GM23248 (cell line): ENCODE measurements at regions not wholly inside any gene's neighbourhood (a gene's known extent, or its start where the extent isn't known, plus 50 kb on each side); places are given as distances from the start of the nearest gene placed in this dataset.

Experiments
- DNase-seq: peaks from one replicate; pipeline ENCODE4 v3.0.0-alpha.2; 2015
- H2AFZ ChIP-seq: fragments of 200-600 bp; sonication (generic); 2 replicates; pipeline ENCODE4 v1.6.1; 2016; ENCODE audit warnings: antibody characterized with exemption
- H3F3A ChIP-seq: fragments of 200-600 bp; sonication (generic); 2 replicates; pipeline ENCODE4 v1.6.1; 2016; ENCODE audit warnings: mild to moderate bottlenecking, antibody characterized with exemption, mixed run types; ENCODE audit not compliant: insufficient read depth
- H3K27ac ChIP-seq: fragments of 200-600 bp; sonication (generic); 2 replicates; pipeline ENCODE4 v1.5.1; 2016; ENCODE audit warnings: mild to moderate bottlenecking
- H3K27me3 ChIP-seq: fragments of 200-600 bp; sonication (generic); replicated peaks from 2 replicates; pipeline ENCODE4 v1.6.1; 2016; ENCODE audit warnings: mild to moderate bottlenecking; ENCODE audit not compliant: insufficient read depth
- H3K36me3 ChIP-seq: fragments of 200-600 bp; sonication (generic); 2 replicates; pipeline ENCODE4 v1.6.1; 2016; ENCODE audit warnings: low read depth, mild to moderate bottlenecking
- H3K4me1 ChIP-seq: fragments of 200-600 bp; sonication (generic); 2 replicates; pipeline ENCODE4 v1.6.1; 2016; ENCODE audit warnings: mild to moderate bottlenecking; ENCODE audit not compliant: insufficient read depth
- H3K4me2 ChIP-seq: fragments of 200-600 bp; sonication (generic); one replicate; pipeline ENCODE4 v1.6.1; 2016; ENCODE audit warnings: mild to moderate bottlenecking; ENCODE audit not compliant: unreplicated experiment
- H3K4me3 ChIP-seq: fragments of 200-600 bp; sonication (generic); 2 replicates; pipeline ENCODE4 v1.5.1; 2016; ENCODE audit warnings: mild to moderate bottlenecking
- H3K79me2 ChIP-seq: fragments of 200-600 bp; sonication (generic); 2 replicates; pipeline ENCODE4 v1.6.1; 2016; ENCODE audit warnings: mild to moderate bottlenecking; ENCODE audit not compliant: insufficient read depth
- H3K9ac ChIP-seq: fragments of 200-600 bp; sonication (generic); 2 replicates; pipeline ENCODE4 v1.6.1; 2016; ENCODE audit warnings: mild to moderate bottlenecking
- H3K9me2 ChIP-seq: fragments of 200-600 bp; sonication (generic); 2 replicates; pipeline ENCODE4 v1.6.1; 2016; ENCODE audit warnings: mixed run types, mild to moderate bottlenecking, moderate library complexity; ENCODE audit not compliant: insufficient read depth
- H3K9me3 ChIP-seq: fragments of 200-600 bp; sonication (generic); one replicate; pipeline ENCODE4 v1.6.1; 2017; ENCODE audit warnings: low read depth
- H4K20me1 ChIP-seq: fragments of 200-600 bp; sonication (generic); 2 replicates; pipeline ENCODE4 v1.6.0; 2016; ENCODE audit not compliant: insufficient read depth
- EZH2 ChIP-seq: fragments of 200-600 bp; sonication (generic); IDR thresholded peaks from 2 replicates; pipeline ENCODE4 v1.6.1; 2018; ENCODE audit warnings: antibody characterized with exemption, mild to moderate bottlenecking; ENCODE audit not compliant: insufficient read depth, poor library complexity, severe bottlenecking
- EZH2phosphoT487 ChIP-seq: fragments of 200-600 bp; sonication (generic); IDR thresholded peaks from 2 replicates; pipeline ENCODE4 v1.6.1; 2018; ENCODE audit warnings: antibody characterized with exemption, moderate library complexity, mild to moderate bottlenecking, low read depth; ENCODE audit not compliant: insufficient read depth
- WGBS, 2 experiments: methylation state at CpG; one replicate each; pipeline ENCODE4 v1.1.6; 2015 to 2017; ENCODE audit warnings: low lambda C conversion rate in 2 of 2, low coverage in 1 of 2; ENCODE audit errors: missing lambda C conversion rate in 2 of 2; 5-methylcytosine and 5-hydroxymethylcytosine counted together
- in situ Hi-C: fragments of 300-500 bp; cut with MboI; formaldehyde crosslinking; loops from 2 replicates; pipeline ENCODE4 v1.15.0; 2020

- 33 to 37% methylated on average over 4 of the region's 4 CpGs for WGBS, 2 experiments
- H3K9ac ChIP-seq = peak overlapping the region; percentile 62
Observed at GRCh38 chr2:176419591-176420071, 150.4 kb downstream of the MTX2 start.

DNA sequence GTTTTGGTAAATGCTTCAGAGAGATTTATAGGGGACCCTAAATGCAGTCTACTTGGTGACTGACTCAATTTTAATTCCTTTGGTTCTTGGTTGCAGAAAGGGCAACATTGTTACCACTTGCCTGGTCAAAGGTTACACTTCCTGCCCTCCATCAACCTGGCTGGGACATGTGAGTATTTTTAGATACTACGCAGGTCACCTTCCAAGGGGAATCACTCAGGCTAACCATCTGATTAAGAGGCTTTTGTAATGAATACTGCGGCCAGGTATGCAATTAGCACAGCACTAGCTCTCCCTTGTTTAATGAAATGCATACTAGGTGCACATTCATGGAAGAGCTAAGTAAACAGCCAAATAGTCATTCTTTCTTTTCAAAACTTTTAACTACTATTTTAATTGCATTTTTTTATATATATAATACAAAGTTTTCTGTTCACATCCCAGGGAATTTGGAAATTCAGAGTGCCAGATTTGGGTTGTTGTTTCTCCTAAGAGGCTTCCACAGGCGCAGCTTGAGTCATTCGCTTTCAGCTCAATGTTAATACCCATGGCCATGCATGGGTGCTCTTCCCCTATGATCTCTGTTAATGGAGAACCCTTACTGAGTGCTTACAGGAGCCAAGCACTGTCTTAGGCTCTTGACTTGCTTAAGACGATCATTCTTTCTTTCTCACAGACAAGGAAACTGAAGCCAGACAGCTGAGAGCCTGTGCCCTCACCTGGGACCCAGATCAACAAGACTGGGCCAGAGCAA lies 152.2 kb downstream of the MTX2 start:
- WGBS, 2 experiments = 91 to 95% methylated on average over 5 of the region's 5 CpGs
- H2AFZ ChIP-seq = peak overlapping the region; percentile 65; the same call in 1 of the 2 replicates

More at GRCh38 chr2:176419591-176420071, 150.4 kb downstream of the MTX2 start:
- H3K4me3 ChIP-seq = 0 out of 2 replicates have a peak overlapping the region, but pooled peaks have one; percentile 5
- no peaks in the 10 kb centered on the region for H3K27me3 ChIP-seq
- DNase-seq = peak; percentile 87
- H3K36me3 ChIP-seq = no peaks in the 10 kb centered on the region
- H3K79me2 ChIP-seq = no peaks in the 10 kb centered on the region
- H3K9me3 ChIP-seq = no peaks in the 10 kb centered on the region
- peak overlapping the region; percentile 65 for H2AFZ ChIP-seq
- peaks cover 31% of the 10 kb centered on the region for H3F3A ChIP-seq
- in situ Hi-C loops = no loop called here
- peak overlapping the region; percentile 93 for H3K27ac ChIP-seq
- H3K4me2 ChIP-seq = peak overlapping the region; percentile 61
- H4K20me1 ChIP-seq = no peaks in the 10 kb centered on the region
- H3K4me1 ChIP-seq = peaks cover 34% of the 10 kb centered on the region
- no peak for TF ChIP-seq EZH2
- no peak for TF ChIP-seq EZH2phosphoT487
- no peaks in the 10 kb centered on the region; the same call in 1 of the 2 replicates for H3K9me2 ChIP-seq

GRCh38 chr2:176423819-176424218 lies 154.6 kb downstream of the MTX2 start:
- Histone ChIP-seq H3F3A (peaks cover 24% of the 10 kb centered on the region), H2AFZ (no peak overlapping the region), H4K20me1 (no peaks in the 10 kb centered on the region), H3K27ac (no peak overlapping the region), H3K4me3 (no peak overlapping the region), H3K9me3 (no peaks in the 10 kb centered on the region), H3K4me2 (no peak overlapping the region), H3K4me1 (peaks cover 28% of the 10 kb centered on the region), H3K9ac (no peak overlapping the region), H3K9me2 (no peaks in the 10 kb centered on the region; the same call in 1 of the 2 replicates), H3K79me2 (no peaks in the 10 kb centered on the region), H3K27me3 (no peaks in the 10 kb centered on the region), H3K36me3 (no peaks in the 10 kb centered on the region)
- 47 to 50% methylated on average over 2 of the region's 2 CpGs for WGBS, 2 experiments
- in situ Hi-C loops = no loop called here
- TF ChIP-seq EZH2 = no peak
- TF ChIP-seq EZH2phosphoT487 = no peak
- DNase-seq = no peak

More for the DNA sequence above, 152.2 kb downstream of the MTX2 start:
- Histone ChIP-seq H3K9me3 (no peaks in the 10 kb centered on the region), H3K79me2 (no peaks in the 10 kb centered on the region), H3K9ac (no peak overlapping the region), H3K4me2 (no peak overlapping the region), H3F3A (peaks cover 31% of the 10 kb centered on the region), H4K20me1 (no peaks in the 10 kb centered on the region), H3K4me1 (peaks cover 34% of the 10 kb centered on the region), H3K4me3 (no peak overlapping the region), H3K36me3 (no peaks in the 10 kb centered on the region), H3K9me2 (no peaks in the 10 kb centered on the region; the same call in 1 of the 2 replicates), H3K27ac (no peak overlapping the region), H3K27me3 (no peaks in the 10 kb centered on the region)
- TF ChIP-seq EZH2phosphoT487 = no peak
- no peak for TF ChIP-seq EZH2
- in situ Hi-C loops = no loop called here
- no peak for DNase-seq

DNA sequence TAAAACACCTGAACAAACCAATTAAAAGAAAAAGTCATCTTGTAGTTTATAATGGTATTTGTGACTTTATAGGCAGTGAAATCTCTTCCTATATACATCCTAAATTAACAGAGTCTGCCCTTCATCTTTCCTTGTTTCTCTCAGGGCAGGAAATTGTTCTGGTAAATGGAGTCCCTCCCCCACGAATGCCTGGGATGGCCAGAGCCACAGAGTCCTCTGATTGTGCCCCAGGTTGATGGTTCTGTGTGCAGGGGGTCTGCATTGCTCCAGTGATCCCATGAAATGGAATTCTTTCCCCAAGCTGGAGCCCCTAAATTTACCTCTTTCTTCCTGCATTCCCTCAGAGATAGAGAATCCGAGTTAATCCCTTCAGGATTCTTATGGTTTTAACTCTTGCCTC lies 155.5 kb downstream of the MTX2 start:
- in situ Hi-C loops = no loop called here
- WGBS, 2 experiments = 64 to 66% methylated on average over 2 of the region's 2 CpGs
- no peak overlapping the region for H2AFZ ChIP-seq
- TF ChIP-seq EZH2phosphoT487 (no peak), EZH2 (no peak)
- H3K36me3 ChIP-seq = no peaks in the 10 kb centered on the region
- no peak overlapping the region for H3K27ac ChIP-seq
- no peaks in the 10 kb centered on the region for H3K9me3 ChIP-seq
- no peak for DNase-seq
- no peaks in the 10 kb centered on the region for H3K27me3 ChIP-seq
- no peaks in the 10 kb centered on the region for H4K20me1 ChIP-seq
- peaks cover 16% of the 10 kb centered on the region for H3F3A ChIP-seq
- H3K9me2 ChIP-seq = no peaks in the 10 kb centered on the region; the same call in 1 of the 2 replicates
- H3K4me1 ChIP-seq = peaks cover 20% of the 10 kb centered on the region
- H3K4me2 ChIP-seq = no peak overlapping the region
- H3K9ac ChIP-seq = no peak overlapping the region
- no peak overlapping the region for H3K4me3 ChIP-seq
- no peaks in the 10 kb centered on the region for H3K79me2 ChIP-seq
